CD4-positive, alpha-beta T cell treated with Interleukin-21 for 1 hour (primary cell): ENCODE measurements at regions not wholly inside any gene's neighbourhood (a gene's known extent, or its start where the extent isn't known, plus 50 kb on each side); places are given as distances from the start of the nearest gene placed in this dataset.
A peak's percentile ranks its signal among the peaks of the same experiment; 100 is the strongest.
"Not testable (repeated sequence)": the region's sequence is repeated elsewhere in the genome, so short reads cannot be mapped to it uniquely, and the experiment has no call there.

Experiments
- DNase-seq: peaks from one replicate; pipeline ENCODE4 v3.0.0-alpha.2; 2020

DNA sequence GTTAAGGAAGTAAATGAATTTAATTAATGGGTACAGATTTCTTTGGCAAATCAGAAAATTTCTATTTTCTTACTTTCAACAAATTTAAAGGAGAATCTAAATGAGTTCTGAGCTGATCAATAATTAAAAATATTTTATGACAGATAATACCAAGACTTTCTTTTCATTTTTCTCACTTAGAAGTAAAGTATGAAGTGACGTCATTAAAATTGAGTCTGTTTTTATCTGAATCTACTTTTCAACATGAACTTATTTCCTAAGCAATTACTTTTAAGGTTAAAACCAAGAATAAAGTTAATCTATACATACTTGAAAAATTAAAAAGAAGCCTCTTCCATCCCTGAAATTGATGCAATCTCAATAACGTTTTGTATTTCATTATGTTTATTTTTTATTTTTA lies 552.8 kb upstream of the ST8SIA4 start:
- DNase-seq: no peak

GRCh38 chr5:101455048-101455447 lies 552.0 kb upstream of the ST8SIA4 start:
- DNase-seq: no peak

DNA sequence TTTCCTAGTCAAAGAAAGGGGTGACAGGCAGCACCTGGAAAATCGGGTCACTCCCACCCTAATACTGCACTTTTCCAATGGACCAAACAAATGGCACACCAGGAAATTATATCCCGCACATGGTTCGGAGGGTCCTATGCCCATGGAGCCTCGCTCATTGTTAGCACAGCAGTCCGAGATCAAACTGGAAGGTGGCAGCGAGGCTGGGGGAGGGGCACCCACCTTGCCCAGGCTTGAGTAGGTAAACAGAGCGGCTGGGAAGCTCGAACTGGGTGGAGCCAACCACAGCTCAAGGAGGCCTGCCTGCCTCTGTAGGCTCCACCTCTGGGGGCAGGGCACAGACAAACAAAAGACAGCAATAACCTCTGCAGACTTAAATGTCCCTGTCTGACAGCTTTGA lies 539.2 kb upstream of the ST8SIA4 start:
- not testable (repeated sequence) for DNase-seq

DNA sequence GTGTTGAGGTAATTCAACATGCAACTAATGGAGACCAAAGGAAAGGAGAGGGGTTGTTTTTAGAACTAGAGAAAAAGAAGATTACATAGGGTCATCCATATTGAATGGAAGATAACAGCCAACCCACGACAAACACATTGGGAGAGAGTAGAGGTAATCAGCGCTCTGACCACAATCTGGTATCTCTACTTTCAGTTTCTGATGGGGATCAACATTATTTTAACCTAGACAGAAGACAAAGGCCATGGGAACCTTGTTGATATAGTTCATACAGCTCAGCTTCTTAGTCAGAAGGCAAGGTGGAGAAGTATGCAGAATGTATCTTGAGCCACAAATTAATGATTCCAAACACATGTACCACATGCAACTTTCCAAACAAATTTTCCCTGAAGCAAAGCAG lies 537.1 kb upstream of the ST8SIA4 start:
- no peak for DNase-seq

DNA sequence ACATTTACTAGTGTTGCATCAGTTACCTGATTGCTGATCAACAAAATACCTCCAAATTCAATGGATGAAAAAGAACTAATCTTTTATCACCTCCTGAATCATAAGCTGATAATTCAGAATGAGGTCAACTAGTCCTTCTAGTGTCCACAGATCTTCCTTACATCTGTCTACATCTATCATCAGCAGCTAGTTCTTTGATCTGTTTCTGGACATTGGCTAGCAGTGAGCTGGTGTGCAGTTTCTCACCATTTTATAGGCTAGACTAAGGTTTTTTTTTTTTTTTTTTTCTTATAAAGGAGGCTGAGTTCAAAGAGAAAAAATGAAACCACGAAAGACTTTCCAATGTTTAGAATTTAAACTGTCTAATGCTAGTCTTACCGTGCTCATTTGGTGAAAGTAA lies 534.3 kb upstream of the ST8SIA4 start:
- no peak for DNase-seq

DNA sequence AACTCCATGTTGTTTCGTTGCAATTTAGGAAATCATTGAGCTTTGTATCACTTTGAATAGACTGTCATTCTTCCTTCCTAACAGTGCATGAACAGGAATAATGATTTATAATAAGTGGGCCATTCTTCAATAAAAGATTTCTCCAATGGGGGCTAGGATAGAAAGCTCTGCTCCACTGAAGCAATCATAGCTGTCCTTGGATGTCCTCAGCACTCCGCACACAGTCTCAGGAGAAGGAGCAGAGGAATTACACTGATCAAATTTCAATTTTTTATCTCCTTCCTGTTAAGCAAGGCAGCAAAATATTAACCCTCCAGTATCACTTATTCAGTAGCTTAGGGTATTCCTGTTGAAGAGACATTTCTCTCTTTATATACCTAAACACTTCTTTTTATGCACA lies 532.7 kb upstream of the ST8SIA4 start:
- DNase-seq: no peak

DNA sequence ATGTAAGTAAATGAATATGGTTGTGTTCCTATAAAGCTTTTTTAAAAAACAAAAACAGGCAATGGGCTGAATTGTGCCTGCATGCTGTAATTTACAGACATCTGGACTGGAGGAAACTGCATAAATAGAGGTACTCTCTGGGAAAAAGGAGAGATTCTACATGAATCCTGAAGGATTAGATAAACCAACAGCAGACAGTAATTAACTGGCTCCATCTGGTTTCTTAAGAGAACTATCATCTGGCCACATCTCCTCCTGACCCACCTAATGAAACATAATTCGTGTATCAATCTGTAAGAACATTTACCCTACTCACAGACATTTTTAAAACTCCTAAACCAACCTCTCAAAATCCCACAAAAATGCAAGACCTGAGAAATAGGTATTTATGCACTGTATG lies 528.1 kb upstream of the ST8SIA4 start:
- DNase-seq: no peak

DNA sequence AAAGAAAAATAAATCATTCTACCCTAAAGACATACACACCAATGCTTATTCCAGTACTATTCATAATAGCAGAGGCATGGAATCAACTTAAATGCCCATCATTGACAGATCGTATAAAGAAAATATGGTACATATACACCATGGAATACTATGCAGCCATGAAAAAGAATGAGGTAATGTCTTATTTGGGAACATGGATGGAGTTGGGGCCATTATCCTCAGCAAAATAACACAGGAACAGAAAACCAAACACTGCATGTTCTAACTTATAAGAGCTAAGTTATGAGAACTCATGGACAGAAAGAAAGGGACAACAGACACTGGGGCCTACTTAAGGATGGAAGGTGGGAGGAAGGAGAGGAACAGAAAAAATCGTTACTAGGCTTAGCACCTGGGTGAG lies 527.5 kb upstream of the ST8SIA4 start:
- no peak for DNase-seq

- no peak for DNase-seq
These were observed 526.2 kb upstream of the ST8SIA4 start for GRCh38 chr5:101429241-101429640.

DNA sequence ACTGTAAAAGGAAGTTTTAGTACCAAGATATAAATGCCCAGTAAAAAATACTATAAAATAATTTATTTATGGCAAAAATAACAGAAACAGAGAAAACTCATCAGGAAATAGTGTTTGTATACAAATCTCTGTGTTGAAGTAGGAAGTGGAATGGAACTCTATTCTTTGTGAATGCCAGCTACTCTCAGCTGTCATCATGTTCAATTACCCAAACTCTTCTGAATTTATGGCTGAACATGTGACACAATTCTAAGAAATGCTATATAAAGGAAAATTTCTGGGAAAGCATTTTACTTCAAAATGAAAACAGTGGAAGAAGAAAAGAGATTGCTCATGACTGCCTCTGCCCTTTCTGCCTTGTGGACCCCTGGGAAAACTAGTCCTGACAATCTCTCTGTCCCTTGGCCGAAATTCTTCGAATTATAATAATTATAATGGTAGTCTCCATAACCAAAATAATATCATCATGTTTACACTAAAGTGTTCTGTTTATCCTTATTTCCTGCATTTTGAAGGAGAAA lies 522.3 kb upstream of the ST8SIA4 start:
- no peak for DNase-seq

DNA sequence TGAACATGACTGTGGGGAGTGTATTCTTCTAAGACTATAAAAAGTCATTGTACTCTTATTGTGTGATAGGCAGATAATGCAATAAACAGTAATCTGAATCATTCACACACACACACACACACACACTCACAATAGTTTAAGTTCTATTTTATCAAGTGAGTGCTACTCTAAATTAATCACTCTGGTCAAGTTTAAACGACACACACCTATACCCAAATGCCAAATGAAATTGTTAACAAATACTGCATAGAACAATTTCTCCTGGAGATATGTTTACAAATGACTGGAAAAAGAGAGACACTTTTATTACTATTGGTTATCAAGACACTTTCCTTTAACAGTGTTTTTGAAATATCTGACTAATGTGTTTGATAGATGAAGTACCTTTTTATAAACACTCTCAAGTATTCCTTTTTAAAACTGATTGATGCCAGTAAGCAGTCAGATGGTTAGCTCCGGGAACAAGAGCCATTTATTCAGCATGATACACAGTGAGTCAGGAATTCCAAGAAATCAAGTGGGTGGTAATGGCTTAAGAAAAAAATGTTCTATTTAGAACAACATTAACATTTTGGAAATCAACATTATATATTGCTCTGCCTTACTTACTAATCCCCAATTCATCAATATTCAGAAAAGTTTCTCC lies 521.6 kb upstream of the ST8SIA4 start:
- no peak for DNase-seq

- DNase-seq: no peak
These were observed 515.6 kb upstream of the ST8SIA4 start for GRCh38 chr5:101418713-101419118.

GRCh38 chr5:101404531-101404930 lies 501.4 kb upstream of the ST8SIA4 start:
- no peak for DNase-seq

- no peak for DNase-seq
These were observed 490.8 kb upstream of the ST8SIA4 start for GRCh38 chr5:101393795-101394450.

DNA sequence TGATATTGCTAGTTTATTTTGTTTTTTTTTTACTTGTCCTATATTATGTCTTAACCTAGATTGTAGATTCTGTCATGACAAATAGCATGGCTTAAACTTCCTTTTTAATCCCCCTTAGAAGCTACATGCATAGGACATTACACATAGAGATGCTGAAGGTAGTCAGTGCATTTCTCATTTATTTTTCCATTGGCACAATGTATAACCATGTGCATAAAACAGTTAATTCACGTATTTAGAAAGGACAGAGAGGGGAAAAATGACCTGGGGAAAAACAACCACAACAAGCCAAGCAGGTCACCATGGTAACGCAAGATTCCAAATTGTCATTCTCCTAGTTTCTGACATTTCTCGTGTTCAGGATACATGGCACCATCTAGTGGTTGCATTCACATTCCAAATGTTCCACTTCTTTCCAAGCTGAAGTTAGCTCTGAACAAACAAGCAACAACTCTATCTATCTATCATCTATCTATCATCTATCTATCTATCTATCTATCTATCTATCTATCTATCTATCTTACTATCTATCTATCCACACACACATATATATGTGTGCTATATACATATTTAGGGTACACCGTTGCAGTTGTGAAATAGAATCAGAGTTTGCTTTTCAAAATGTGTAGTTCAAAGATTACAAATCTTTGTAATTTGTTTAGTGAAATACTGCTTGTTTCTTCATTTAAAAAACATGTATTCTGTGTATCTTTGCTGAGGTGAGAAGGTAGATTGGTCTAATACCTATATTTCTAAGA lies 487.2 kb upstream of the ST8SIA4 start:
- peak; percentile 14 for DNase-seq

- DNase-seq: no peak
These were observed 482.2 kb upstream of the ST8SIA4 start for GRCh38 chr5:101385276-101385675.

- no peak for DNase-seq
These were observed 467.1 kb upstream of the ST8SIA4 start for GRCh38 chr5:101370181-101370580.

- no peak for DNase-seq
These were observed 461.4 kb upstream of the ST8SIA4 start for GRCh38 chr5:101364469-101364868.

DNA sequence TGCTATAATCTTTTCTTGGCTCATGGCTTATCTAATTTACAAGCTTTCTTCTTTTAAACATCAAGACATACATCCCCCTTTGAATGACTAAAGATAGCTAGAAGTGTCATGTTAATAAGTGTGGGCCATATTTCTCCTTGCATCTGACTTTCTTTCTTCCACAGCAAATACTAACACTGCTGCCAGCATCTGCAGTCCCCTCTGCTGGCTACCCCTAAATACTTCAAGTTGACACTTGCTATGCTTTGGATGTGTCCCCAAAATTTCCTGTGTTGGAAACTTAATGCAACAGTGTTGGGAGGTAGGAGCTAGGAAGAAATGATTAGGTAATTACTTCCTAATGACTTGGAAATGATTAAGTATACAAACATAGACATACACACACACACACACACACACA lies 459.0 kb upstream of the ST8SIA4 start:
- DNase-seq: no peak

DNA sequence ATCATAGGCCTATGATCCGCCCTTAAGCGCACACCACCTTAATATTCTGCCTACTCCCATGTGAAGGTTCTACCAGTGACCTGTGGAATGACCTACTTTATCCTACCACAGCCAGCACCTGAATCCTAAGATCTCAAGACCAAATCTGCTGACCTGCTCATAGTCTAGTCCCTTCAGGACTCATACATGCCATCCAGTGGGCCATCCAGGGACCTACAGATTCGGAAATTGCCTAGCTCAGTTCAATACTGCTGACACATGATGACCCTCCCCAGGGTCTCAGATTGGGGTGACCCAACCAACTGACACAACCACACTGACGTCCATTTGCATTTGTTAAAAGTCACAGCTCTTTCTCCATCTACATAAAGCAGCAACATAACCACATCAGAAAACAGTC lies 443.8 kb upstream of the ST8SIA4 start:
- DNase-seq: no peak

DNA sequence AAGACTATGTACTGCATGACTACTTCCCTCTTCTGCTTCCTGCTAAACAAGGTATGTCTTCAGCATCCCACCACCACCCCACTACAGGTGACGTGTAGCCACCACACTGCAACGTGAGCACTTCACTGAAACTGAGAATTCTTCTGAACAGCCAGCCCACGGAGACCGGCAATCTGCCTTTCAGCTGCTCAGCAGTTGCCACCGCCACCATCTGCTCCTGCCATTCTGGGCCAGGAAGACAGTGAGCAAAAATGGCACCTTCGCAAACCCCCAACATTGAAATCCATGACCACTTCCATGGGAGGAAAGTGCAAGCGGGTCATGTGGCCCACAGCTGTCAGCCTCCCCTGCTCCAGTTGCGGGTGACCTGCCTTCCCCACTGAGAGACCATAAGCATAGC lies 443.4 kb upstream of the ST8SIA4 start:
- DNase-seq: no peak

DNA sequence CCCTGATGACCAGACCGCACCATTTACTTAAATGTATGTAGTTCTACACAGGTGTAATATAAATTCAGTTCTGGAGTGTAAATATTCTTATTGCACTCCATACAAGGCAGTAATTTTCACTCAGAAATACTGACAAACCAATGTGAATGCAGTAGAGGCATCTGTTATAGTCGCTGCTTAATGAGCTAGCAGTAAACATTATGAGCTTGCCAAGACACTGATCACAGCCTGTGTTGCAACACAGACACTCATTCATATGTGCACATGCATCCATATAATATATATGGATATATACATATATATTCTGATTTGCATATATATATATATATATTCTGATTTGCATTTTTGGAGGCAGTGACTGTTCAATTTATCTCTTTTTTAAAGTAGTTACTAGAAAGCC lies 435.1 kb upstream of the ST8SIA4 start:
- DNase-seq: no peak

GRCh38 chr5:101327816-101328215 lies 424.7 kb upstream of the ST8SIA4 start:
- DNase-seq: no peak

DNA sequence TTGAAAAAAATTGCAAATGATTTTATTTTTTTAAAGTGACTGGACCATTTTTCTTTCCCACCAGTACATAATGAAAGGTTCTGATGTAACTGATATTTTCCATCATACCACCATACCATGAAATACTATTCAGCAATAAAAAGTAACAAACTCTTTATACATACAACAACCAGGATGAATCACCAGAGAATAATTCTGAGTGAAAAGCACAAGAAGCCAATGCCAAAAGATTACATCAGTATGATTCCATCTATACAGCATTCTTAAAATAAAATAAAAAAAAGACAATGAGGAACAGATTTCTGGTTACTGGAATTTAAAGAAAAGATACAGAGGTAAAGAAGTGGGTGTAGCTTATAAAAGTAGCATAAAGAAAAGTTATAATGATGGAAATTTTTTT lies 423.7 kb upstream of the ST8SIA4 start:
- no peak for DNase-seq
